DND-41 (cell line): ENCODE measurements at regions not wholly inside any gene's neighbourhood (a gene's known extent, or its start where the extent isn't known, plus 50 kb on each side); places are given as distances from the start of the nearest gene placed in this dataset.

Experiments
- CTCF ChIP-seq: IDR thresholded peaks from 2 replicates; pipeline ENCODE4 v1.5.1; 2012; ENCODE audit warnings: borderline replicate concordance, low read length, moderate library complexity, mild to moderate bottlenecking; ENCODE audit not compliant: poor library complexity, severe bottlenecking; ENCODE audit errors: extremely low read depth
- EZH2 ChIP-seq: IDR thresholded peaks from 3 replicates; pipeline ENCODE4 v1.6.1; 2012; ENCODE audit warnings: borderline replicate concordance, low read depth, mild to moderate bottlenecking, moderate library complexity, low read length, inconsistent platforms; ENCODE audit not compliant: severe bottlenecking

- TF ChIP-seq CTCF = no peak
- no peak for TF ChIP-seq EZH2
These were observed 482.1 kb downstream of the RPS24 start for GRCh38 chr10:78515873-78516153.
